ENCODE measurements at regions not wholly inside any gene's neighbourhood (a gene's known extent, or its start where the extent isn't known, plus 50 kb on each side); places are given as distances from the start of the nearest gene placed in this dataset.

DNA sequence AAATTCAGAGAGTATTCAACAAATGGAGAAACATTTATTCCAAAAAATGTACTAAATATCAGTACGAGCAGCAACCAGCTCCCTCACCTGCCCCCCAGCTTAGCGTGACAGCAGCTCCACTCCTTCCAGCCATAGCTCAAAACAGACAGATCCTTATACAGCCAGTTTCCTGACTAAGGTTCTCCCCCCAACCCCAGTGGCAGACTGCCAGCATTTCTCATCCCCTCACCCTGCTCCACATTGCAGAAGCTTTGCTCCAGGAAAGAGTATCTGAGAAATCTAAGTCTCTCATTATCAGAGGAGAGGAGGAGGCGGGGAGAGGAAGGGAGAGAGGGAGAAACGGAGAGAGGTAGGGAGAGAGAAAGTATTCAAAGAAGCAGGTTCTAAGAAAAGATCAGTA is 53.3 kb upstream of the PASD1 start:
- ATAC-seq: no peak
- TF ChIP-seq ZNF8 (CRISPR knock-in tag; IDR thresholded peaks at IDR 0.05) (no peak), ZNF565 (CRISPR knock-in tag; conservative IDR thresholded peaks at IDR 0.05; ENCODE audit: low read depth) (no peak), GLIS3 (CRISPR knock-in tag; IDR thresholded peaks at IDR 0.05) (no peak), ZFP30 (CRISPR knock-in tag; IDR thresholded peaks at IDR 0.05) (no peak), ESRRG (CRISPR knock-in tag; IDR thresholded peaks at IDR 0.05) (no peak), ZFP3 (CRISPR knock-in tag; IDR thresholded peaks at IDR 0.05) (no peak), POU6F1 (CRISPR knock-in tag; IDR thresholded peaks at IDR 0.05; ENCODE audit: borderline replicate concordance, low read depth) (no peak), ISL1 (CRISPR knock-in tag; IDR thresholded peaks at IDR 0.05) (no peak), ARNTL (CRISPR knock-in tag; IDR thresholded peaks at IDR 0.05; ENCODE audit: borderline replicate concordance, low read depth) (no peak), ZC3H10 (CRISPR knock-in tag; IDR thresholded peaks at IDR 0.05) (no peak), PATZ1 (CRISPR knock-in tag; IDR thresholded peaks at IDR 0.05; ENCODE audit: borderline replicate concordance) (no peak), CSRNP3 (CRISPR knock-in tag; IDR thresholded peaks at IDR 0.05) (no peak), TCF4 (CRISPR knock-in tag; IDR thresholded peaks at IDR 0.05; ENCODE audit: borderline replicate concordance) (no peak), CSDC2 (CRISPR knock-in tag; IDR thresholded peaks at IDR 0.05) (no peak), SNAI2 (CRISPR knock-in tag; IDR thresholded peaks at IDR 0.05) (no peak), BACH2 (CRISPR knock-in tag; IDR thresholded peaks at IDR 0.05; ENCODE audit: borderline replicate concordance) (no peak), TOX (CRISPR knock-in tag; IDR thresholded peaks at IDR 0.05; ENCODE audit: borderline replicate concordance) (no peak), ZNF70 (CRISPR knock-in tag; IDR thresholded peaks at IDR 0.05) (no peak)
- TF ChIP-seq, protein P1, sequence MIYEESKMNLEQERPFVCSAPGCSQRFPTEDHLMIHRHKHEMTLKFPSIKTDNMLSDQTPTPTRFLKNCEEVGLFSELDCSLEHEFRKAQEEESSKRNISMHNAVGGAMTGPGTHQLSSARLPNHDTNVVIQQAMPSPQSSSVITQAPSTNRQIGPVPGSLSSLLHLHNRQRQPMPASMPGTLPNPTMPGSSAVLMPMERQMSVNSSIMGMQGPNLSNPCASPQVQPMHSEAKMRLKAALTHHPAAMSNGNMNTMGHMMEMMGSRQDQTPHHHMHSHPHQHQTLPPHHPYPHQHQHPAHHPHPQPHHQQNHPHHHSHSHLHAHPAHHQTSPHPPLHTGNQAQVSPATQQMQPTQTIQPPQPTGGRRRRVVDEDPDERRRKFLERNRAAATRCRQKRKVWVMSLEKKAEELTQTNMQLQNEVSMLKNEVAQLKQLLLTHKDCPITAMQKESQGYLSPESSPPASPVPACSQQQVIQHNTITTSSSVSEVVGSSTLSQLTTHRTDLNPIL (CRISPR knock-in tag; IDR thresholded peaks at IDR 0.05; ENCODE audit: low read depth): no peak

DNA sequence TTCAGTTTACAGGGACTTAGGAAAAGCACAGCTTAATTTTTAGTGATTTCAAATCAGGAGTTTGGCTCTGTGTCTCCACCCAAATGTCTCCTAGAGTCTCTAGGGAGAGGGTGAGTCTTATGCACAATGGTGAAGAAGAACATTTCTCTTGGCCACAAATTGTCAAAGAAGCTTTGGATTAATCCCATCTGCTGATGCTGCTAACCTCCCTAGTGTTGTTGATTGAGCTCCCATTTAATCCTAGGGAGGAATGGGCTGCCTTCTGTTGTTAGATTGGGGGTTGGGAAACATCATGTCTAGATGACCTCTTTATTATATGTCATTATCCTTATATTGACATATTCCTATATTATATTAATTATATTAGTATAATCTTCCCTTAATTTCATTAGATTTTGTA is 50.0 kb upstream of the PASD1 start:
- no peak for ATAC-seq
- TF ChIP-seq TOX (CRISPR knock-in tag; IDR thresholded peaks at IDR 0.05; ENCODE audit: borderline replicate concordance): no peak
- no peak for TF ChIP-seq CSDC2 (CRISPR knock-in tag; IDR thresholded peaks at IDR 0.05)
- TF ChIP-seq GLIS3 (CRISPR knock-in tag; IDR thresholded peaks at IDR 0.05): no peak
- no peak for TF ChIP-seq SNAI2 (CRISPR knock-in tag; IDR thresholded peaks at IDR 0.05)
- TF ChIP-seq, protein P1 (CRISPR knock-in tag; IDR thresholded peaks at IDR 0.05; ENCODE audit: low read depth): no peak
- TF ChIP-seq POU6F1 (CRISPR knock-in tag; IDR thresholded peaks at IDR 0.05; ENCODE audit: borderline replicate concordance, low read depth): no peak
- TF ChIP-seq ZC3H10 (CRISPR knock-in tag; IDR thresholded peaks at IDR 0.05): no peak
- TF ChIP-seq TCF4 (CRISPR knock-in tag; IDR thresholded peaks at IDR 0.05; ENCODE audit: borderline replicate concordance): no peak
- no peak for TF ChIP-seq ZNF70 (CRISPR knock-in tag; IDR thresholded peaks at IDR 0.05)
- no peak for TF ChIP-seq BACH2 (CRISPR knock-in tag; IDR thresholded peaks at IDR 0.05; ENCODE audit: borderline replicate concordance)
- TF ChIP-seq ESRRG (CRISPR knock-in tag; IDR thresholded peaks at IDR 0.05): no peak
- no peak for TF ChIP-seq CSRNP3 (CRISPR knock-in tag; IDR thresholded peaks at IDR 0.05)
- TF ChIP-seq ZNF8 (CRISPR knock-in tag; IDR thresholded peaks at IDR 0.05): no peak
- TF ChIP-seq ZNF565 (CRISPR knock-in tag; conservative IDR thresholded peaks at IDR 0.05; ENCODE audit: low read depth): no peak
- TF ChIP-seq, protein P2, sequence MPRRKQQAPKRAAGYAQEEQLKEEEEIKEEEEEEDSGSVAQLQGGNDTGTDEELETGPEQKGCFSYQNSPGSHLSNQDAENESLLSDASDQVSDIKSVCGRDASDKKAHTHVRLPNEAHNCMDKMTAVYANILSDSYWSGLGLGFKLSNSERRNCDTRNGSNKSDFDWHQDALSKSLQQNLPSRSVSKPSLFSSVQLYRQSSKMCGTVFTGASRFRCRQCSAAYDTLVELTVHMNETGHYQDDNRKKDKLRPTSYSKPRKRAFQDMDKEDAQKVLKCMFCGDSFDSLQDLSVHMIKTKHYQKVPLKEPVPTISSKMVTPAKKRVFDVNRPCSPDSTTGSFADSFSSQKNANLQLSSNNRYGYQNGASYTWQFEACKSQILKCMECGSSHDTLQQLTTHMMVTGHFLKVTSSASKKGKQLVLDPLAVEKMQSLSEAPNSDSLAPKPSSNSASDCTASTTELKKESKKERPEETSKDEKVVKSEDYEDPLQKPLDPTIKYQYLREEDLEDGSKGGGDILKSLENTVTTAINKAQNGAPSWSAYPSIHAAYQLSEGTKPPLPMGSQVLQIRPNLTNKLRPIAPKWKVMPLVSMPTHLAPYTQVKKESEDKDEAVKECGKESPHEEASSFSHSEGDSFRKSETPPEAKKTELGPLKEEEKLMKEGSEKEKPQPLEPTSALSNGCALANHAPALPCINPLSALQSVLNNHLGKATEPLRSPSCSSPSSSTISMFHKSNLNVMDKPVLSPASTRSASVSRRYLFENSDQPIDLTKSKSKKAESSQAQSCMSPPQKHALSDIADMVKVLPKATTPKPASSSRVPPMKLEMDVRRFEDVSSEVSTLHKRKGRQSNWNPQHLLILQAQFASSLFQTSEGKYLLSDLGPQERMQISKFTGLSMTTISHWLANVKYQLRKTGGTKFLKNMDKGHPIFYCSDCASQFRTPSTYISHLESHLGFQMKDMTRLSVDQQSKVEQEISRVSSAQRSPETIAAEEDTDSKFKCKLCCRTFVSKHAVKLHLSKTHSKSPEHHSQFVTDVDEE (CRISPR knock-in tag; IDR thresholded peaks at IDR 0.05): no peak
- no peak for TF ChIP-seq ISL1 (CRISPR knock-in tag; IDR thresholded peaks at IDR 0.05)

Data from SK-N-SH treated with all-trans-retinoic acid at 6 μM for 48 hours (cell line).